Activated naive CD8-positive, alpha-beta T cell treated with anti-CD3 and anti-CD28 coated beads, Interleukin-2, amount 10 ng/mL, durations not matched to agents 7 days and 5 days (primary cell): ENCODE measurements at regions not wholly inside any gene's neighbourhood (a gene's known extent, or its start where the extent isn't known, plus 50 kb on each side); places are given as distances from the start of the nearest gene placed in this dataset.
"Not testable (repeated sequence)": the region's sequence is repeated elsewhere in the genome, so short reads cannot be mapped to it uniquely, and the experiment has no call there.

Experiments
- ATAC-seq: fragments of 150-1000 bp; cut with Tn5 transposase; one replicate; pipeline ENCODE4 v1.10.0; 2021; ENCODE audit warnings: low read depth, moderate library complexity
- POLR2A ChIA-PET: fragments of 350-600 bp; sonication (Branson Sonifier 250); formaldehyde crosslinking; loops from one replicate; lab custom pipeline; 2021; ENCODE audit warnings: antibody characterized with exemption; lab: Charles Lee
- DNase-seq: peaks from one replicate; pipeline ENCODE4 v3.0.0; 2021
- H3K27ac Mint-ChIP-seq: one replicate; pipeline ENCODE4 v1.8.0; 2022; ENCODE audit warnings: mild to moderate bottlenecking, mixed read lengths
- H3K27me3 Mint-ChIP-seq: one replicate; pipeline ENCODE4 v1.8.0; 2022; ENCODE audit warnings: mild to moderate bottlenecking, moderate library complexity, mixed read lengths
- H3K36me3 Mint-ChIP-seq: one replicate; pipeline ENCODE4 v1.8.0; 2021; ENCODE audit warnings: mild to moderate bottlenecking, mixed read lengths
- H3K4me1 Mint-ChIP-seq: one replicate; pipeline ENCODE4 v1.8.0; 2021; ENCODE audit warnings: mixed read lengths
- H3K4me3 Mint-ChIP-seq: one replicate; pipeline ENCODE4 v1.8.0; 2022; ENCODE audit warnings: mild to moderate bottlenecking, moderate library complexity, mixed read lengths
- H3K9me3 Mint-ChIP-seq: one replicate; pipeline ENCODE4 v1.8.0; 2021; ENCODE audit warnings: mixed read lengths

DNA sequence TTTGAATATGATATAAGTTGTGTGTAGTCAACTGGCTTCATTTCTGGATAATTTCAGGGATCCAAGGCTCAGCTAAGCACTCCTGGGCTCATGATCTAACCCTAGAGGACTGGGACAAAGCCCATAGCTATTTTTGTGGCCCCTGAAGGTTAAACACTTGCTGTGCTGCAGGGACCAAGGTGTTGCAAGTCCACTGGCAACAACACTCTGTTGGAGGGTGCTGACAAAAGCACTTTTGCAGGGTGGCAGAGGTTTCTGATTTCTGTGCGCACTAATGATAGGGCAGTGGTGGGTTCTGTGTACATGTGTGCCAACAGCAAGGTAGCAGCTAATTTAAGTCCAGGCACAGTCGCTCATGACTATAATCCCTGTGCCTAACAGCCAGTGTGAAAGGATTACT lies 445.3 kb upstream of the SYNCRIP start:
- Mint-ChIP-seq H3K4me3 (no peak overlapping the region), H3K4me1 (no peaks in the 10 kb centered on the region), H3K36me3 (no peaks in the 10 kb centered on the region), H3K27ac (no peak overlapping the region), H3K27me3 (no peaks in the 10 kb centered on the region), H3K9me3 (peaks cover 3% of the 10 kb centered on the region)
- DNase-seq (no peak), ATAC-seq (no peak)
- POLR2A ChIA-PET: no interaction called here

DNA sequence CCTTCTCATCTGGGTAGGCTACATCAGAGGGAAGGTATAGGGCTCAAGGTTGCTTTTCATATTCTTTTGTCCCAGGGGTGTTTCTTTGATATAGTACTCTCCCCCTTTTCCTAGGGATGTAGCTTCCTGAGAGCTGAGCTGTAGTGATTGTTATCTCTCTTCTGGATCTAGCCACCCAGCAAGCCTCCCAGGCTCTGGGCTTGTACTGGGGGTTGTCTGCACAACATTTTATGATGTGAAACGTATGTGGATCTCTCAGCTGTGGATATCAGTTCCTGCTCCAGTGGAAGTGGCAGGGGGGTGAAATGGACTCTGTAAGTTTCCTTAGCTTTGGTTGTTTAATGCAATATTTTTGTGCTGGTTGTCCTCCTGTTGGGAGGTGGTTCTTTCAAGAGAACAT lies 437.3 kb upstream of the SYNCRIP start:
- Mint-ChIP-seq H3K9me3 (no peaks in the 10 kb centered on the region), H3K27ac (no peak overlapping the region), H3K27me3 (no peaks in the 10 kb centered on the region), H3K4me1 (no peaks in the 10 kb centered on the region), H3K4me3 (no peak overlapping the region), H3K36me3 (no peaks in the 10 kb centered on the region)
- ATAC-seq (no peak), DNase-seq (no peak)
- POLR2A ChIA-PET: no interaction called here

DNA sequence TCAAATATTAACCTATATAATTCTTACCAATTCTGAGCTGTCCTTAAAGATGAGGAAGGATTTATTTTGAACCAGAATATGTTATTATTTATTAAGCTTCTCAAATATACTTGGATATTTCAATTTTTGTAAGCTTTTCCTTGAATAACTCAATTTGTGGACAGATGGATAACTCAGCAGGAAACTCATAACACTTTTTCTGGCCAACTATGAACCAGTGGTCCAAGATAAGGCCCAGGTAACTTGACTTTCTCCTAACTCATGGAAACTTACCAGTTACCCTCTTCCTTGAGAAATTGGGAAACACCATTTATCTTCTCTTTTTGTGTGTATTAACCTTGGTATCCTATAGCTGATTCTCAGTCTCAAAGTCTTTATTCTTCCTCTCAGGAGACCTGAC lies 427.5 kb upstream of the SYNCRIP start:
- no peak overlapping the region for H3K27ac Mint-ChIP-seq
- ATAC-seq (no peak), DNase-seq (no peak)
- H3K36me3 Mint-ChIP-seq: no peaks in the 10 kb centered on the region
- H3K4me3 Mint-ChIP-seq: no peak overlapping the region
- POLR2A ChIA-PET: no interaction called here
- H3K9me3 Mint-ChIP-seq: no peaks in the 10 kb centered on the region
- no peaks in the 10 kb centered on the region for H3K27me3 Mint-ChIP-seq
- H3K4me1 Mint-ChIP-seq: no peaks in the 10 kb centered on the region

DNA sequence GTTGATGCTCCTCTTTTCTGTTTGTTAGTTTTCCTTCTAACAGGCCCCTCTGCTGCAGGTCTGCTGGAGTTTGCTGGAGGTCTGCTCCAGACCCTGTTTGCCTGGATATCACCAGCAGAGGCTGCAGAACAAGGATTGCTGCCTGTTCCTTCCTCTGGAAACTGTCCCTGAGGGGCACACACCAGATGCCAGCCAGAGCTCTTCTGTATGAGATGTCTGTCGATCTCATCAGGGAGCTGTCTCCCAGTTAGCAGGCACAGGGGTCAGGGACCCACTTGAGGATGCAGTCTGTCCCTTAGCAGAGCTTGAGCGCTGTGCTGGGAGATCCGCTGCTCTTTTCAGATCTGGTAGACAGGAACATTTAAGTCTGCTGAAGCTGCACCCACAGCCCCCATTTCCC lies 422.3 kb upstream of the SYNCRIP start:
- H3K4me3 Mint-ChIP-seq, H3K36me3 Mint-ChIP-seq, POLR2A ChIA-PET, H3K27ac Mint-ChIP-seq, DNase-seq, ATAC-seq, H3K4me1 Mint-ChIP-seq, H3K27me3 Mint-ChIP-seq, H3K9me3 Mint-ChIP-seq: not testable (repeated sequence)

DNA sequence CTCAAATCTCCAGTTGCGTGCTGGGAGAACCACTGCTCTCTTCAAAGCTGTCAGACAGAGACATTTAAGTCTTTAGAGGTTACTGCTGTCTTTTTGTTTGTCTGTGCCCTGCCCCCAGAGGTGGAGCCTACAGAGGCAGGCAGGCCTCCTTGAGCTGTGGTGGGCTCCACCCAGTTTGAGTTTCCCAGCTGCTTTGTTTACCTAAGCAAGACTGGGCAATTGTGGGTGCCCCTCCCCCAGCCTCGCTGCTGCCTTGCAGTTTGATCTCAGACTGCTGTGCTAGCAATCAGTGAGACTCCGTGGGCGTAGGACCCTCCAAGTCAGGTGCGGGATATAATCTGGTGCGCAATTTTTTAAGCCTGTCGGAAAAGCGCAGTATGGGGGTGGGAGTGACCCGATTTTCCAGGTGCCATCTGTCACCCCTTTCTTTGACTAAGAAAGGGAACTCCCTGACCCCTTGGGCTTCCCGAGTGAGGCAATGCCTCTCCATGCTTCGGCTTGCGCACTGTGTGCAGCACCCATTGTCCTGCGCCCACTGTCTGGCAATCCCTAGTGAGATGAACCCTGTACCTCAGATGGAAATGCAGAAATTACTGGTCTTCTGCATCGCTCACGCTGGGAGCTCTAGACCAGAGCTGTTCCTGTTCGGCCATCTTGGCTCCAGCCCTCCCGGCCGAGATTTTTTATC lies 414.8 kb upstream of the SYNCRIP start:
- H3K36me3 Mint-ChIP-seq, ATAC-seq, DNase-seq, H3K4me3 Mint-ChIP-seq, H3K27me3 Mint-ChIP-seq, H3K9me3 Mint-ChIP-seq, H3K27ac Mint-ChIP-seq, POLR2A ChIA-PET, H3K4me1 Mint-ChIP-seq: not testable (repeated sequence)

DNA sequence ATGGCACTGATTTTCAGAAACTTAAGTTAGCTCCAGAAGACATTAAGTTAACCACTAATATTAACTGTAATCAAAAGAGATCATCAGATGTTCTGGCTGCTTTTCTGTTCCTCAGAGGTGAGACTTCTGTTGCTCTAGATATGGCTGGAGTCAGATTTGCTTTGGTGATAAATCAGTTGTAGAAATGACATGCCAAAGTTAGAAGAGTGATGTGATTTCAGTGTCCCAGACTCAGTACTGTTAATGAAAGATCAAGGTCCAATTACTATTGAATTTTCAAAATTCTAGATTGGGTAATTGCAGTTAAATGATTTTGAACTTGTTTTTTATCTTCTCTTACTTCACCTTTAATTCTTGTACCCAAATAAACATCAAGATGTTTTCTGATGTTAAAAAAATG lies 402.4 kb upstream of the SYNCRIP start:
- ATAC-seq: no peak
- Mint-ChIP-seq H3K27me3 (no peaks in the 10 kb centered on the region), H3K4me3 (no peak overlapping the region), H3K4me1 (no peaks in the 10 kb centered on the region), H3K27ac (no peak overlapping the region), H3K36me3 (no peaks in the 10 kb centered on the region), H3K9me3 (peaks cover 4% of the 10 kb centered on the region)
- POLR2A ChIA-PET: no interaction called here
- DNase-seq: no peak

DNA sequence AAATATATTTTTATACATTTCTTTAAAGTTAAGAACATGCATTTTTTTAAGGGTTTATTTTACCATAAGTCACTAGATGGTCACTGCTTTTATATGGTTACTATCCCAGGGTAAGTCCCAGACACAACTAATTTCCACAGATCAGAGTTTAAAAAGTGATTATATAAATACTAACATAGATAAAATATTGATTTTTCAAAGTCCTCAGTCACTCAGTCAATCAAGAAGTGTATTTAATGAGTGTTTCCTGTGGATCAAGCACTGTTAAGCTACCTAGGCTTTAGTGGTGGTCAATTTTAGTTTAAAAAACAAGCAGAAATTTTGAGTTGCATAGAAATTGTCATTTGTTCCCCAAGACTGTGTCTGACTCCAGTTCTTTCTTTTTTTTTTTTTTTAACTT lies 399.5 kb upstream of the SYNCRIP start:
- H3K4me1 Mint-ChIP-seq: no peaks in the 10 kb centered on the region
- H3K27me3 Mint-ChIP-seq: no peaks in the 10 kb centered on the region
- POLR2A ChIA-PET: no interaction called here
- ATAC-seq: no peak
- H3K36me3 Mint-ChIP-seq: no peaks in the 10 kb centered on the region
- H3K4me3 Mint-ChIP-seq: no peak overlapping the region
- peaks cover 2% of the 10 kb centered on the region for H3K9me3 Mint-ChIP-seq
- H3K27ac Mint-ChIP-seq: no peak overlapping the region
- DNase-seq: no peak

DNA sequence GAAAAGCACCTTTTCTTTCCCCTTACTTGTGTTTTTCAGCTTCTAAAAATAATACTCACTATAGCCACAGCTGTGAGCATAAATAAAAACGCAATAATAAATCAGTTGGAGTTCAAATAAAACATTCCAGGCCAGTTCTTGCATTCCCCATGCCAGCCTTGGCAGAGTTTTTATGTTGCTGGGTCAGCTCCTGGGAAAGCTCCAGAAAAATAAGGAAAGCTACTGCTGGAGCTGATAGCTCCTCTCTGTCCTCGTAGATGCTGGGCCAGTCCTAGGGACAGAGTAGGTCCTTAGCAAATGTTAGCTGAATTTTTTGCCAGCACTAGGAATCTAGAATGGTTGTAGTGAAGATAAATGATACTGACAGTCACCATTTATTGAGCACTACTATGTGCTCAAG lies 389.0 kb upstream of the SYNCRIP start:
- no peak for ATAC-seq
- no peaks in the 10 kb centered on the region for H3K36me3 Mint-ChIP-seq

DNA sequence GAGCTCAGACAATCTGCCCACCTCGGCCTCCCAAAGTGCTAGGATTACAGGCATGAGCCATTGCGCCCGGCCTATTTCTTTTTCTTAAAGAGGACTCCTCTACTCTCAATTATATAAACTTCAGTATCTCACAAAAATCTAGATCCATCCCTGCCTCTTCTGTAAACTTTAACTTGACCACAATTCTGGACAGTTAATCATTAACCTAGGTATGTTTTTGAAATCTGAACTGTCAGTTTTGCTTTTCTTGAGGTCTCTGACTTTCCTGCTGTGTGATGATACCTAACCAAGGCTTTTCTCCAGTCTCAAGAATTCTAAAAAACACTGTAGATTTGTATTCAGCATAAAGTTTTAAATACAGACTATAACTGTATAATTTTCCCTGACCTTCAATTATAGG lies 388.2 kb upstream of the SYNCRIP start:
- POLR2A ChIA-PET: no interaction called here
- Mint-ChIP-seq H3K27ac (no peak overlapping the region), H3K27me3 (no peaks in the 10 kb centered on the region), H3K36me3 (no peaks in the 10 kb centered on the region), H3K9me3 (no peaks in the 10 kb centered on the region), H3K4me1 (no peaks in the 10 kb centered on the region), H3K4me3 (no peak overlapping the region)
- ATAC-seq (no peak), DNase-seq (no peak)

More for the DNA sequence above, 389.0 kb upstream of the SYNCRIP start:
- POLR2A ChIA-PET: no interaction called here
- no peaks in the 10 kb centered on the region for H3K9me3 Mint-ChIP-seq
- no peak for DNase-seq
- H3K27me3 Mint-ChIP-seq: no peaks in the 10 kb centered on the region
- no peak overlapping the region for H3K4me3 Mint-ChIP-seq
- H3K27ac Mint-ChIP-seq: no peak overlapping the region
- no peaks in the 10 kb centered on the region for H3K4me1 Mint-ChIP-seq

DNA sequence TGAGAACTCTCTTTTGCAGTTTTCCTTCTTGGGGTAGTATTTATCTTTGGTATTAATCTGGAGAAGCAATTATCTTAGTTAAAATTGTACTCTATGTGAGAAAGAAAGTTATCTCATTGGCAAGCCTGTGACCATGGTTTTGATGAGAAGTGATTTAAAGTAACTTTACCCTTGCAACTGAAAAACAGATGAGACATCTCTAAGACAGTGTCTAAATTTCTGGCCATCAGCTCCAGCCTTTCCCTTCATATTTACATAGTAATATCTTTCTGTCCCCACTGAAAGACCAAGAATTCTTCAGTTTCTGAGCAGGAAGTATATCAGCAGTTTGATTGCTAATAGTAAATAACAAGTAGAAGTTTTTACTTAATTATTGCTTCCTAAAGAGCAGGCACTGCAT lies 386.1 kb upstream of the SYNCRIP start:
- Mint-ChIP-seq H3K4me1 (no peaks in the 10 kb centered on the region), H3K9me3 (no peaks in the 10 kb centered on the region)
- no peak for ATAC-seq

DNA sequence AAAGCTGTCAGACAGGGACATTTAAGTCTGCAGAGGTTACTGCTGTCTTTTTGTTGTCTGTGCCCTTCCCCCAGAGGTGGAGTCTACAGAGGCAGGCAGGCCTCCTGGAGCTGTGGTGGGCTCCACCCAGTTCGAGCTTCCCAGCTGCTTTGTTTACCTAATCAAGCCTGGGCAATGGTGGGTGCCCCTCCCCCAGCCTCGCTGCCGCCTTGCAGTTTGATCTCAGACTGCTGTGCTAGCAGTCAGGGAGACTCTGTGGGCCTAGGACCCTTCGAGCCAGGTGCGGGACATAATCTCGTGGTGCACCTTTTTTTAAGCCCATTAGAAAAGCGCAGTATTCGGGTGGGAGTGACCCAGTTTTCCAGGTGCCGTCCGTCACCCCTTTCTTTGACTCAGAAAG lies 384.2 kb upstream of the SYNCRIP start:
- ATAC-seq, H3K27ac Mint-ChIP-seq, H3K9me3 Mint-ChIP-seq, DNase-seq, H3K27me3 Mint-ChIP-seq, H3K4me3 Mint-ChIP-seq, POLR2A ChIA-PET, H3K36me3 Mint-ChIP-seq, H3K4me1 Mint-ChIP-seq: not testable (repeated sequence)

More for the DNA sequence above, 386.1 kb upstream of the SYNCRIP start:
- Mint-ChIP-seq H3K27me3 (no peaks in the 10 kb centered on the region), H3K4me3 (no peak overlapping the region), H3K36me3 (no peaks in the 10 kb centered on the region), H3K27ac (no peak overlapping the region)
- no peak for DNase-seq
- POLR2A ChIA-PET: no interaction called here

DNA sequence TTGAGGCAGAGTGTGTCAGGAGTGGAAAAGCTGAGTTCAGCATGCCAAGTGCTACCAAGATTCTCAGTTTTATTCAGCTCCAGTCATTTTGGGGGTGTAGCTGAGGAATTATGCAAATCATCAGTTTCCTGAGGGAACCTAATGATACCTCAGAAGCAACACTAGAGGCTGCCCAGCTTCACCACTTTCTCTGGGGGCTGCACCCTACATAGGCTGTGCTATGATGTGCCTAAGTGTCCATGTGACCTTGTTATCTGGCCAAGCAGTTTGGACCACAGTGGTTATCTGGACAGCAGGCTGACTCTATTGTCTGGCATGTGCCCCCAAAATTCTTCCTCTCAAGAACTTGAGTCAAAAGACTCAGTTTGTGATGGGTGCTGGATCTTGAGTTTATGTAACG lies 374.6 kb upstream of the SYNCRIP start:
- no peak for ATAC-seq
- no peaks in the 10 kb centered on the region for H3K36me3 Mint-ChIP-seq
- no peak for DNase-seq
- H3K9me3 Mint-ChIP-seq: no peaks in the 10 kb centered on the region
- no peaks in the 10 kb centered on the region for H3K27me3 Mint-ChIP-seq
- H3K4me1 Mint-ChIP-seq: no peaks in the 10 kb centered on the region
- H3K4me3 Mint-ChIP-seq: no peak overlapping the region
- POLR2A ChIA-PET: no interaction called here
- H3K27ac Mint-ChIP-seq: no peak overlapping the region

DNA sequence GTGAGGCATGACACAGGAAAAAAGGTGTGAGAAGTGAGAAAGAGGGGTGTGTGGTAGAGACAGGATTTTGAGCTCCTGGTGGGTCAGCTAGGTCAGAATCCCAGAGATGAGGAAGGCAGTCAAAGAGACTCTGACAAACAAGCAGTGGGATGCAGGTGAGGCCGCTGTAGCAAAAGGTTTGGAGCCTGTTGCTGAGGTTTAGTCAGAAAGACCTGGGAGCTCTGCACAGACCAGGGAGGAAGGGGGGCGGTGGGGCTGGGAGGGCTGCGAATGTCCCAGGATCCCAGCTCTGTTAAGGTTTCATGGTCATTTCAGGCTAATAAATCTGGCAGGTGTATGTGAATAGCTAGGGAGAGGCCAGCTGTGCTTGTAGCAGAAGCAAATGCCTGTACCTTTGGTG lies 373.9 kb upstream of the SYNCRIP start:
- Mint-ChIP-seq H3K27me3 (no peaks in the 10 kb centered on the region), H3K4me3 (no peak overlapping the region), H3K27ac (no peak overlapping the region), H3K4me1 (no peaks in the 10 kb centered on the region), H3K9me3 (no peaks in the 10 kb centered on the region), H3K36me3 (no peaks in the 10 kb centered on the region)
- DNase-seq (no peak), ATAC-seq (no peak)
- POLR2A ChIA-PET: no interaction called here

DNA sequence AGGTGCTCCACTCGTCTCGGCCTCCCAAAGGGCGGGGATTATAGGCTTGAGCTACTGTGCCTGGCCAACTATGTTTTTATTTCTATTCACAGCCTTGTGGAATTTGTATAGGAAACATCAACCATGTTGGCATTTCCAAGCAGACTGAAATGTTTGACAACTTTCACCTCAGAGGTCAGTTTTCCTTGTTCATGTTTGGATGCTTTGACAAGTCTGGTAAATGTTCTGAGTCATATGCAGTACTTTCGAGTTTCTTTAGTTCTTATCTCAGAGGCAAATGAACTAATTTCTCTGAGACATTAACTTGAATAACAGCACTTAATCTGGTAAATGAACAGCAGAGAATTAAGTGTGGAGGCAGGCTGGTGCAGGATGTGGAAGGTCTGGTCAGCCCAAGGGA lies 373.4 kb upstream of the SYNCRIP start:
- Mint-ChIP-seq H3K36me3 (no peaks in the 10 kb centered on the region), H3K9me3 (no peaks in the 10 kb centered on the region), H3K4me3 (no peak overlapping the region), H3K4me1 (no peaks in the 10 kb centered on the region), H3K27ac (no peak overlapping the region), H3K27me3 (no peaks in the 10 kb centered on the region)
- no peak for ATAC-seq
- POLR2A ChIA-PET: no interaction called here
- DNase-seq: no peak

DNA sequence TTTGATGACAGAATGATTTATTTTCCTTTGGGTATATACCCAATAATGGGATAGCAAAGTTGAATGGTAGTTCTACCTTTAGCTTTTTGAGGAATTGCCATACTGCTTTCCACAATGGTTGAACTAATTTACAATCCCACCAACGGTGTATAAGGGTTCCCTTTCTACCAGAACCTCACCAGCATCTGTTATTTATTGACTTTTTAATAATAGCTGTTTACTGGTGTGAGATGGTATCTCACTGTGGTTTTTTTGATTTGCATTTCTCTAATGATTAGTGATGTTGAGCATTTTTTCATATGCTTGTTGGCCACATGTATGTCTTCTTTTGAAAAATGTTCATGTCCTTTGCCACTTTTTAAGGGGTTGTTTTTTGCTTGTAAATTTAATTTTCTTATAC lies 370.3 kb upstream of the SYNCRIP start:
- H3K4me3 Mint-ChIP-seq, POLR2A ChIA-PET, H3K4me1 Mint-ChIP-seq, H3K36me3 Mint-ChIP-seq, ATAC-seq, H3K27ac Mint-ChIP-seq, H3K9me3 Mint-ChIP-seq, DNase-seq, H3K27me3 Mint-ChIP-seq: not testable (repeated sequence)
